ENCODE measurements at regions not wholly inside any gene's neighbourhood (a gene's known extent, or its start where the extent isn't known, plus 50 kb on each side); places are given as distances from the start of the nearest gene placed in this dataset.

DNA sequence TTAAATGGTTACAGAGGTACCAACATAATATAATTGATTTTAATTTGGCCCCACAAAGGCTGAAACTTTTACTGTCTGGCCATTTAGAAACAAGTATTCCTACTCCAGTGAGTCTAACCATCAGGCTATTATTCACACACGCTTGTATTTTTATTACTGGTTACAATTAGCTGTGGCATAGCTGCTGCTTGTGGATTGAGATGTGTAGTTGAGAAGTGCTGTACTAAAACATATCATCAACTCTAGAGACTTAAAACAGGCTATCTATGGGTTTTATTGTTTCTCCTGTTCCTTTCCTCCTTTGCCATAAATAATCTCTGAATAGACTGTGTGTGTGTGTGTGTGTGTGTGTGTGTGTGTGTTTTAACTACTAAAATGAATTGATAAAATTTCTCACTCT, 530.2 kb downstream of the CCDC85A start:
- TF ChIP-seq POLR2A (IDR thresholded peaks at IDR 0.05; ENCODE audit: insufficient read depth in 1 of 2, low read depth in 2 of 2, low read length in 2 of 2) (no peak), ARNT (IDR thresholded peaks at IDR 0.05) (no peak), SMC3 (IDR thresholded peaks at IDR 0.05; ENCODE audit: low read length) (no peak), ZKSCAN1 (IDR thresholded peaks at IDR 0.05; ENCODE audit: low read length) (no peak)
- TF ChIP-seq, protein P1, sequence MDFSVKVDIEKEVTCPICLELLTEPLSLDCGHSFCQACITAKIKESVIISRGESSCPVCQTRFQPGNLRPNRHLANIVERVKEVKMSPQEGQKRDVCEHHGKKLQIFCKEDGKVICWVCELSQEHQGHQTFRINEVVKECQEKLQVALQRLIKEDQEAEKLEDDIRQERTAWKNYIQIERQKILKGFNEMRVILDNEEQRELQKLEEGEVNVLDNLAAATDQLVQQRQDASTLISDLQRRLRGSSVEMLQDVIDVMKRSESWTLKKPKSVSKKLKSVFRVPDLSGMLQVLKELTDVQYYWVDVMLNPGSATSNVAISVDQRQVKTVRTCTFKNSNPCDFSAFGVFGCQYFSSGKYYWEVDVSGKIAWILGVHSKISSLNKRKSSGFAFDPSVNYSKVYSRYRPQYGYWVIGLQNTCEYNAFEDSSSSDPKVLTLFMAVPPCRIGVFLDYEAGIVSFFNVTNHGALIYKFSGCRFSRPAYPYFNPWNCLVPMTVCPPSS (IDR thresholded peaks at IDR 0.05), result no peak
- TF ChIP-seq, protein P2, sequence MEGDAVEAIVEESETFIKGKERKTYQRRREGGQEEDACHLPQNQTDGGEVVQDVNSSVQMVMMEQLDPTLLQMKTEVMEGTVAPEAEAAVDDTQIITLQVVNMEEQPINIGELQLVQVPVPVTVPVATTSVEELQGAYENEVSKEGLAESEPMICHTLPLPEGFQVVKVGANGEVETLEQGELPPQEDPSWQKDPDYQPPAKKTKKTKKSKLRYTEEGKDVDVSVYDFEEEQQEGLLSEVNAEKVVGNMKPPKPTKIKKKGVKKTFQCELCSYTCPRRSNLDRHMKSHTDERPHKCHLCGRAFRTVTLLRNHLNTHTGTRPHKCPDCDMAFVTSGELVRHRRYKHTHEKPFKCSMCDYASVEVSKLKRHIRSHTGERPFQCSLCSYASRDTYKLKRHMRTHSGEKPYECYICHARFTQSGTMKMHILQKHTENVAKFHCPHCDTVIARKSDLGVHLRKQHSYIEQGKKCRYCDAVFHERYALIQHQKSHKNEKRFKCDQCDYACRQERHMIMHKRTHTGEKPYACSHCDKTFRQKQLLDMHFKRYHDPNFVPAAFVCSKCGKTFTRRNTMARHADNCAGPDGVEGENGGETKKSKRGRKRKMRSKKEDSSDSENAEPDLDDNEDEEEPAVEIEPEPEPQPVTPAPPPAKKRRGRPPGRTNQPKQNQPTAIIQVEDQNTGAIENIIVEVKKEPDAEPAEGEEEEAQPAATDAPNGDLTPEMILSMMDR (CRISPR knock-in tag; IDR thresholded peaks at IDR 0.05), result no peak
